B cell (primary cell): ENCODE measurements at regions not wholly inside any gene's neighbourhood (a gene's known extent, or its start where the extent isn't known, plus 50 kb on each side); places are given as distances from the start of the nearest gene placed in this dataset.

ENCODE experiments used
- ATAC-seq: fragments of 200-7000 bp; cut with Tn5 transposase; one replicate; pipeline ENCODE4 v1.10.0; 2021; ENCODE audit warnings: low read depth, mild to moderate bottlenecking, moderate number of reproducible peaks, moderate library complexity
- CTCF ChIA-PET: fragments of 350-600 bp; sonication (Branson Sonifier 250); formaldehyde crosslinking; loops from one replicate; lab custom pipeline; 2021; ENCODE audit warnings: antibody characterized with exemption, inconsistent platforms; lab: Charles Lee
- POLR2A ChIA-PET: fragments of 350-600 bp; sonication (Branson Sonifier 250); formaldehyde crosslinking; loops from one replicate; lab custom pipeline; 2021; ENCODE audit warnings: antibody characterized with exemption; lab: Charles Lee
- DNase-seq: peaks from one replicate; pipeline ENCODE4 v3.0.0; 2013
- H2AFZ ChIP-seq: 2 replicates; pipeline ENCODE4 v1.6.1; 2012; ENCODE audit warnings: mild to moderate bottlenecking, low read depth, low read length; ENCODE audit not compliant: insufficient read depth, poor library complexity, severe bottlenecking
- H3K27ac ChIP-seq, 2 donors: 1 replicate in 1 of 2; 2 replicates in 1 of 2; pipeline ENCODE4 v1.5.1; 2012 to 2013; ENCODE audit warnings: low read length in 2 of 2, mild to moderate bottlenecking in 2 of 2, moderate library complexity in 1 of 2
- H3K27me3 ChIP-seq, 4 experiments: fragments of 200-600 bp in 1 of 4; sonication (generic) in 1 of 4; replicated peaks in 1 of 4; 1 replicate in 2 of 4; 2 replicates in 2 of 4; pipeline versions ENCODE4 v1.6.1 to v1.7.0; 2013 to 2016; ENCODE audit warnings: low read length in 3 of 4, mild to moderate bottlenecking in 2 of 4, mixed read lengths in 1 of 4, moderate library complexity in 1 of 4; ENCODE audit not compliant: insufficient read depth in 4 of 4, control insufficient read depth in 3 of 4; ENCODE audit errors: control extremely low read depth in 1 of 4
- H3K36me3 ChIP-seq, 2 experiments: replicated peaks in 1 of 2; 1 replicate in 1 of 2; 2 replicates in 1 of 2; pipeline versions ENCODE4 v1.6.1 to v1.7.1; 2013; ENCODE audit warnings: low read length in 1 of 2; ENCODE audit not compliant: insufficient read depth in 2 of 2, control insufficient read depth in 1 of 2; ENCODE audit errors: control extremely low read depth in 1 of 2, extremely low read depth in 1 of 2
- H3K4me1 ChIP-seq, 2 donors: fragments of 200-600 bp in 1 of 2; sonication (generic) in 1 of 2; 1 replicate in 1 of 2; 2 replicates in 1 of 2; pipeline versions ENCODE4 v1.5.1 to v1.6.1; 2013 to 2017; ENCODE audit warnings: low read length in 2 of 2; ENCODE audit not compliant: control insufficient read depth in 2 of 2, insufficient read depth in 2 of 2
- H3K4me2 ChIP-seq: replicated peaks from 2 replicates; pipeline ENCODE3; 2012; ENCODE audit warnings: mild to moderate bottlenecking, low read depth, low read length; ENCODE audit not compliant: poor library complexity, severe bottlenecking
- H3K4me3 ChIP-seq, 5 experiments: fragments of 200-600 bp in 1 of 5; sonication (generic) in 1 of 5; 1 replicate in 3 of 5; 2 replicates in 2 of 5; pipeline versions ENCODE4 v1.5.1 to v1.7.0; 2011 to 2016; ENCODE audit warnings: low read length in 4 of 5, mild to moderate bottlenecking in 4 of 5, low read depth in 2 of 5, control low read depth in 1 of 5, moderate library complexity in 1 of 5; ENCODE audit not compliant: insufficient read depth in 1 of 5; ENCODE audit errors: control extremely low read depth in 1 of 5, extremely low read depth in 1 of 5
- H3K79me2 ChIP-seq: fragments of 200-600 bp; sonication (generic); one replicate; pipeline ENCODE4 v1.6.0; 2016; ENCODE audit warnings: low read length; ENCODE audit not compliant: control insufficient read depth, insufficient read depth
- H3K9ac ChIP-seq: fragments of 200-600 bp; sonication (generic); 2 replicates; pipeline ENCODE4 v1.6.1; 2017; ENCODE audit warnings: mild to moderate bottlenecking, low read length, moderate library complexity
- H3K9me3 ChIP-seq, 3 donors: one replicate each; pipeline versions ENCODE4 v1.6.1 to v1.7.1; 2013; ENCODE audit warnings: low read length in 2 of 3; ENCODE audit not compliant: control insufficient read depth in 2 of 3, insufficient read depth in 1 of 3; ENCODE audit errors: control extremely low read depth in 1 of 3
- H4K20me1 ChIP-seq: 2 replicates; pipeline ENCODE4 v1.6.0; 2012; ENCODE audit warnings: mild to moderate bottlenecking, low read length; ENCODE audit not compliant: insufficient read depth, control insufficient read depth, poor library complexity, severe bottlenecking
- H3K27ac Mint-ChIP-seq: one replicate; pipeline ENCODE4 v1.8.0; 2021; ENCODE audit warnings: mixed read lengths
- H3K27me3 Mint-ChIP-seq: one replicate; pipeline ENCODE4 v1.8.0; 2021; ENCODE audit warnings: mixed read lengths
- H3K4me1 Mint-ChIP-seq: one replicate; pipeline ENCODE4 v1.8.0; 2021; ENCODE audit warnings: mixed read lengths
- H3K4me3 Mint-ChIP-seq: one replicate; pipeline ENCODE4 v1.8.0; 2021; ENCODE audit warnings: mixed read lengths
- H3K9me3 Mint-ChIP-seq: one replicate; pipeline ENCODE4 v1.8.0; 2022; ENCODE audit warnings: mixed read lengths; ENCODE audit not compliant: insufficient read depth
- CTCF ChIP-seq: fragments of 200-600 bp; IDR thresholded peaks from one replicate; pipeline ENCODE4 v1.8.0; 2022; ENCODE audit warnings: antibody characterized with exemption, mild to moderate bottlenecking
- EZH2 ChIP-seq: IDR thresholded peaks from 2 replicates; pipeline ENCODE4 v1.6.1; 2012; ENCODE audit warnings: borderline replicate concordance, low read depth, mild to moderate bottlenecking, moderate library complexity, low read length; ENCODE audit not compliant: insufficient read depth, poor library complexity, severe bottlenecking
- WGBS: methylation state at CpG from one replicate; pipeline ENCODE4 v1.1.5; 2013; ENCODE audit warnings: missing lambda C conversion rate; ENCODE audit not compliant: insufficient coverage; 5-methylcytosine and 5-hydroxymethylcytosine counted together
- intact Hi-C: fragments of 100-400 bp; cut with micrococcal nuclease; formaldehyde crosslinking; loops from one replicate; pipeline ENCODE4 v1.10.0; 2022

- ChIA-PET POLR2A (no interaction called here), CTCF (no interaction called here)
- Histone ChIP-seq H4K20me1 (no peaks in the 10 kb centered on the region), H2AFZ (no peak overlapping the region), H3K4me2 (no peak overlapping the region), H3K79me2 (no peaks in the 10 kb centered on the region), H3K4me1 (no peaks in the 10 kb centered on the region), H3K36me3 (no peaks in the 10 kb centered on the region), H3K9ac (no peak overlapping the region), H3K27me3 (no peaks in the 10 kb centered on the region), H3K4me3 (no peak overlapping the region), H3K9me3 (peaks cover 0 to 2% (median 0%) of the 10 kb centered on the region in 3 donors), H3K27ac (no peak overlapping the region)
- peaks cover 12% of the 10 kb centered on the region for H3K9me3 Mint-ChIP-seq
- H3K4me1 Mint-ChIP-seq = no peaks in the 10 kb centered on the region
- ATAC-seq (no peak), DNase-seq (no peak)
- WGBS = 100% methylated on average over 1 of the region's 5 CpGs
- no peak for TF ChIP-seq CTCF
- TF ChIP-seq EZH2 = no peak
- no peak overlapping the region for H3K4me3 Mint-ChIP-seq
- intact Hi-C loops = no loop called here
- no peaks in the 10 kb centered on the region for H3K27me3 Mint-ChIP-seq
- no peak overlapping the region for H3K27ac Mint-ChIP-seq
Measured at GRCh38 chr7:52565974-52566373, 469.5 kb upstream of the POM121L12 start.

- peaks cover 5% of the 10 kb centered on the region for H3K9me3 Mint-ChIP-seq
- Histone ChIP-seq H3K4me1 (no peaks in the 10 kb centered on the region), H3K4me2 (no peak overlapping the region), H4K20me1 (no peaks in the 10 kb centered on the region), H3K9me3 (peaks cover 0 to 3% (median 0%) of the 10 kb centered on the region in 3 donors), H3K79me2 (no peaks in the 10 kb centered on the region), H2AFZ (no peak overlapping the region), H3K27ac (no peak overlapping the region), H3K9ac (no peak overlapping the region), H3K4me3 (no peak overlapping the region), H3K36me3 (no peaks in the 10 kb centered on the region), H3K27me3 (no peaks in the 10 kb centered on the region)
- no peaks in the 10 kb centered on the region for H3K4me1 Mint-ChIP-seq
- DNase-seq (no peak), ATAC-seq (no peak)
- ChIA-PET POLR2A (no interaction called here), CTCF (no interaction called here)
- intact Hi-C loops = no loop called here
- H3K27ac Mint-ChIP-seq = no peak overlapping the region
- no peaks in the 10 kb centered on the region for H3K27me3 Mint-ChIP-seq
- TF ChIP-seq EZH2 = no peak
- TF ChIP-seq CTCF = no peak
- 73% methylated on average over 3 of the region's 4 CpGs for WGBS
- no peak overlapping the region for H3K4me3 Mint-ChIP-seq
Measured at GRCh38 chr7:52555805-52556204, 479.6 kb upstream of the POM121L12 start.
